LNCaP clone FGC (cell line): ENCODE measurements at regions not wholly inside any gene's neighbourhood (a gene's known extent, or its start where the extent isn't known, plus 50 kb on each side); places are given as distances from the start of the nearest gene placed in this dataset.

ENCODE experiments used
- DNase-seq: peaks from one replicate; pipeline ENCODE4 v3.0.0-alpha.2; 2011; ENCODE audit warnings: low read depth
- H3K4me3 ChIP-seq: 2 replicates; pipeline ENCODE4 v1.5.1; 2011; ENCODE audit warnings: mild to moderate bottlenecking, low read depth, low read length, control low read depth
- TF ChIP-seq, protein P1 (sequence below): IDR thresholded peaks from 2 replicates; pipeline ENCODE4 v1.5.1; 2012; ENCODE audit warnings: mild to moderate bottlenecking; ENCODE audit not compliant: control insufficient read depth, insufficient read depth; ENCODE audit errors: extremely low read depth

DNA sequence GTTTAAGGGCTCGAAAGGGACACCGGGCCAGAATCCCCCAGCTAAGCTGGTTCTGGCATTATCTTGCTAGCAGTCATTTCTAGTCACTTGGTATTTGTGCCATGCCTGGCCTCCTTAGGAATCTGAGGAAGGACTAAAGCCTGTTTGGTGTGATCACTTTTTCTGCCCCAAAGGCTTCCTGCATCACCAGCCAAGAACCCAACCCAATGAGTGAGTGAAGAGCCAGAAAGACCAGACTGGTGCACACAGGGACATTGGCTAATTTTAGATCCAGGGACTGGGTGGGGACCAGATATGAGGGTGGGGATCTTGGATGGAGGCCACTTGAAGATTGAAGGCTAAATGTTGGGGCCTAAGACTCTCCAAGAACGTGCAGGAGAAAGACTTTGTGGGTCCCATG is 411.9 kb upstream of the TNP1 start:
- no peak overlapping the region for H3K4me3 ChIP-seq
- TF ChIP-seq, protein P1, sequence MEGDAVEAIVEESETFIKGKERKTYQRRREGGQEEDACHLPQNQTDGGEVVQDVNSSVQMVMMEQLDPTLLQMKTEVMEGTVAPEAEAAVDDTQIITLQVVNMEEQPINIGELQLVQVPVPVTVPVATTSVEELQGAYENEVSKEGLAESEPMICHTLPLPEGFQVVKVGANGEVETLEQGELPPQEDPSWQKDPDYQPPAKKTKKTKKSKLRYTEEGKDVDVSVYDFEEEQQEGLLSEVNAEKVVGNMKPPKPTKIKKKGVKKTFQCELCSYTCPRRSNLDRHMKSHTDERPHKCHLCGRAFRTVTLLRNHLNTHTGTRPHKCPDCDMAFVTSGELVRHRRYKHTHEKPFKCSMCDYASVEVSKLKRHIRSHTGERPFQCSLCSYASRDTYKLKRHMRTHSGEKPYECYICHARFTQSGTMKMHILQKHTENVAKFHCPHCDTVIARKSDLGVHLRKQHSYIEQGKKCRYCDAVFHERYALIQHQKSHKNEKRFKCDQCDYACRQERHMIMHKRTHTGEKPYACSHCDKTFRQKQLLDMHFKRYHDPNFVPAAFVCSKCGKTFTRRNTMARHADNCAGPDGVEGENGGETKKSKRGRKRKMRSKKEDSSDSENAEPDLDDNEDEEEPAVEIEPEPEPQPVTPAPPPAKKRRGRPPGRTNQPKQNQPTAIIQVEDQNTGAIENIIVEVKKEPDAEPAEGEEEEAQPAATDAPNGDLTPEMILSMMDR = no peak
- DNase-seq = no peak

- DNase-seq = no peak
- no peak overlapping the region for H3K4me3 ChIP-seq
- TF ChIP-seq, protein P1 = no peak
Observed at GRCh38 chr2:217270485-217271121, 410.7 kb upstream of the TNP1 start.

DNA sequence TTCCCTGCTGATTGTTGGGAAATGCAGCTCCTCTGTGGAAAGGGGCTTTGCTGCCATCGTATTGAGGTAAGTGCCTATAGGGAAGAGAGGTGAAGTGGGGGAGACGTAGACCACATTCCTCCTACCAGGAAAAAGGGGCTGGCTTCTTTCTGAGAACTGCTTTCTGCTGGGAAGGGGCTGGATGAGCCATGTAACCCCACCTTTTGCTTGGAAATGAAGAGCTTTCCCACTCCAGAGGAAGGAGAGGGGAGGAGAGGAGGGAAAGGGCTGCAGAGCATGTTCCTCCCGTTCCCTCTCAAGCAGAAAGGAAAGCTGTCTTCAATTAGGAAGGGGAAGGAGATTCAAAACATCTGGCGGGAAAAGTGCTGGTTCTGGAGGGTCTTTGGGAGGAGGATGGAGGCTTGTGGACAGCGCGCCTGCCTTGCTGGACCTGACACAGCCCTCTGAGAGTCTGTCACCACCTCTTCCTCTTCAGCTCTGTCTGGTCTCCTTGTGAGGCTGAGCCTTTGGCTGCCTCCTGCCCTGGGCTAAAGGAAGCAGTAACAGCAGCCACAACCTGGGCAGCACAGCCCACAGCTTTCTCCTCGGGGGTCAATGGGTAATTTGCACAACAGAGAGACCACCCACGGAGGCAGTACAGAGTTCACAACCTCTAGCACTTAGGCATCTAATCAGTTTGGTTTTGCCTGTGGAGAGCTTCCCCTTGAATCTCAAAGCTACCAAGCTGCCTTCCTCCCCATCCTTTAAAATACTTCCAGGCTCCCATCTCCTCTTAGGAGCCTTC is 410.0 kb upstream of the TNP1 start:
- no peak overlapping the region for H3K4me3 ChIP-seq
- no peak for DNase-seq
- TF ChIP-seq, protein P1 = no peak

- no peak for DNase-seq
Observed at GRCh38 chr2:217268978-217269377, 409.1 kb upstream of the TNP1 start.

GRCh38 chr2:217267758-217268157 is 407.9 kb upstream of the TNP1 start:
- no peak for DNase-seq
- TF ChIP-seq, protein P1 = no peak
- H3K4me3 ChIP-seq = no peak overlapping the region

More at GRCh38 chr2:217268978-217269377, 409.1 kb upstream of the TNP1 start:
- H3K4me3 ChIP-seq = no peak overlapping the region
- TF ChIP-seq, protein P1 = no peak

DNA sequence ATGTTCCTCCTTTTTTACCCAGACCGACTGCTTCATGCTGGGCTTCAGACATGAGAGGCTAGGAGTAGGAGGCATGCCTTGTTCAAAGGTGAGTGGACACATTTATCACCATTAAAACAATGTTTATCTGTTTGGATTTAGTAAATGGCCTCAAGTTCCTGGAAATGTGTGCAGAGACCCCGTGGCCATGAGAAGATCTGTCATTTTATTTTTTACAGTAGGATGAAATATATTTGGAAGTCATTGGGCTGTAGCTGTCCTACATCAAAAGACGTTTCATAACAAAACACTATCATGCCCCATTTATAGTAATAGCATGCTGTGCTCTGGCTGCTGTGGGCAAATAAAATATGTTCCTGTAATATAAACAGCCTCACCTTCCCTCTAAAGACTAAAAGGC is 403.9 kb upstream of the TNP1 start:
- TF ChIP-seq, protein P1 = no peak
- peak; percentile 30 for DNase-seq
- no peak overlapping the region for H3K4me3 ChIP-seq

- H3K4me3 ChIP-seq = no peak overlapping the region
- TF ChIP-seq, protein P1 = no peak
- DNase-seq = no peak
Observed at GRCh38 chr2:217262911-217263310, 403.0 kb upstream of the TNP1 start.
